C4-2B (cell line): ENCODE measurements at regions not wholly inside any gene's neighbourhood (a gene's known extent, or its start where the extent isn't known, plus 50 kb on each side); places are given as distances from the start of the nearest gene placed in this dataset.

Experiments used
- H3K27ac ChIP-seq: fragments of 450-650 bp; 2 replicates; pipeline ENCODE4 v1.5.1; 2017
- CTCF ChIP-seq: fragments of 450-650 bp; conservative IDR thresholded peaks from 2 replicates; pipeline ENCODE4 v1.5.1; 2017; ENCODE audit warnings: mild to moderate bottlenecking
- ZFX ChIP-seq: fragments of 450-650 bp; IDR thresholded peaks from 2 replicates; pipeline ENCODE4 v1.6.1; 2017

DNA sequence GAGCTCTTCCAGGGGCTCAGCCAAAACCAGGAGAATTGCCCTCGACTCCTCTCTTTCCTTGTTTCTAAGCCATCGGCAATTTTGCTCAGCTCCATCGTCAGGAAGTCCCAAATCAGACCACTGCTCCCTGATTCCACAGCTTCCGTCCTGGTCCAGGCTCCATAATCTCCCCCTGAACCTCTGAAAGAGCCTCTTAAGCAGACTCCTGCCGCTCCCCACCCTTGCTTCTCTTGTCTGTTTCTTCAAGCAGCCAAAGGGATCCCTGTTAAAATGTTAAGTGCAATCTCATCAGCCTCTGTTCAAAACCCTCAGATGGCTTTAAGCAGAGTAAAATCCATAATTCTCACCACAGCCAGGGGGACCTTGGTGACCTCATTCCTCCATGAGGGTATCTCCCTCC lies 244.7 kb upstream of the SPTLC3 start:
- no peak for TF ChIP-seq CTCF
- TF ChIP-seq ZFX, result no peak
- H3K27ac ChIP-seq, result no peak overlapping the region

GRCh38 chr20:12764851-12765250 lies 243.9 kb upstream of the SPTLC3 start:
- TF ChIP-seq CTCF (no peak), ZFX (no peak)
- no peak overlapping the region for H3K27ac ChIP-seq

- H3K27ac ChIP-seq, result no peak overlapping the region
- TF ChIP-seq ZFX (no peak), CTCF (no peak)
Measured at GRCh38 chr20:12773936-12774335, 234.8 kb upstream of the SPTLC3 start.

- no peak overlapping the region for H3K27ac ChIP-seq
- TF ChIP-seq ZFX (no peak), CTCF (no peak)
Measured at GRCh38 chr20:12775041-12775440, 233.7 kb upstream of the SPTLC3 start.

GRCh38 chr20:12777016-12777415 lies 231.8 kb upstream of the SPTLC3 start:
- no peak overlapping the region for H3K27ac ChIP-seq

GRCh38 chr20:12786276-12786675 lies 222.5 kb upstream of the SPTLC3 start:
- TF ChIP-seq ZFX (no peak), CTCF (no peak)
- no peak overlapping the region for H3K27ac ChIP-seq

More at GRCh38 chr20:12777016-12777415, 231.8 kb upstream of the SPTLC3 start:
- TF ChIP-seq ZFX (no peak), CTCF (no peak)

- no peak overlapping the region for H3K27ac ChIP-seq
- no peak for TF ChIP-seq CTCF
- no peak for TF ChIP-seq ZFX
Measured at GRCh38 chr20:12788632-12789299, 220.0 kb upstream of the SPTLC3 start.
